ENCODE measurements at regions not wholly inside any gene's neighbourhood (a gene's known extent, or its start where the extent isn't known, plus 50 kb on each side); places are given as distances from the start of the nearest gene placed in this dataset.

GRCh38 chr12:73892201-73892600 lies 645.4 kb upstream of the ATXN7L3B start:
- no peak overlapping the region for H3K4me3 Mint-ChIP-seq
- Histone ChIP-seq H3K27ac (ENCODE audit: low read depth in 1 of 2, low read length in 2 of 2) (no peak overlapping the region), H3K36me3 (replicated peaks in 1 of 2; ENCODE audit: control insufficient read depth in 1 of 2, insufficient read depth in 2 of 2, low read length in 2 of 2) (no peaks in the 10 kb centered on the region), H4K20me1 (ENCODE audit: insufficient read depth, low read length) (no peaks in the 10 kb centered on the region), H3K4me2 (replicated peaks; ENCODE audit: extremely low read depth, low read length, poor library complexity, severe bottlenecking) (no peak overlapping the region), H3K4me3 (replicated peaks in 1 of 3; ENCODE audit: low read depth in 2 of 3, low read length in 3 of 3) (no peak overlapping the region), H3K4me1 (ENCODE audit: control insufficient read depth in 1 of 2, insufficient read depth in 2 of 2, low read length in 2 of 2) (no peaks in the 10 kb centered on the region), H2AFZ (ENCODE audit: insufficient read depth, low read depth, low read length, poor library complexity, severe bottlenecking) (no peak overlapping the region), H3K9ac (ENCODE audit: insufficient read depth, low read length, poor library complexity, severe bottlenecking) (no peak overlapping the region), H3K27me3 (ENCODE audit: control insufficient read depth in 2 of 2, insufficient read depth in 2 of 2, low read length in 2 of 2) (no peaks in the 10 kb centered on the region), H3K9me3 (replicated peaks in 1 of 2; ENCODE audit: control insufficient read depth in 1 of 2, insufficient read depth in 1 of 2, low read length in 2 of 2) (peaks cover 0 to 4% of the 10 kb centered on the region in 2 donors), H3K79me2 (ENCODE audit: insufficient read depth, low read length) (no peaks in the 10 kb centered on the region)
- H3K9me3 Mint-ChIP-seq = peaks cover 0 to 7% (median 2%) of the 10 kb centered on the region in 7 donors
- no CpG with 5 or more reads among the region's 1 CpG for WGBS (ENCODE audit: insufficient coverage)
- no peaks in the 10 kb centered on the region for H3K36me3 Mint-ChIP-seq
- intact Hi-C loops (cut with micrococcal nuclease) = no loop called here
- H3K27me3 Mint-ChIP-seq (ENCODE audit: low read depth in 3 of 3) = peaks cover 0 to 2% (median 0%) of the 10 kb centered on the region in 3 donors
- no peaks in the 10 kb centered on the region for H3K4me1 Mint-ChIP-seq
- no peak overlapping the region for H3K27ac Mint-ChIP-seq
- TF ChIP-seq CTCF (IDR thresholded peaks at IDR 0.05) = no peak
- no peak for DNase-seq

DNA sequence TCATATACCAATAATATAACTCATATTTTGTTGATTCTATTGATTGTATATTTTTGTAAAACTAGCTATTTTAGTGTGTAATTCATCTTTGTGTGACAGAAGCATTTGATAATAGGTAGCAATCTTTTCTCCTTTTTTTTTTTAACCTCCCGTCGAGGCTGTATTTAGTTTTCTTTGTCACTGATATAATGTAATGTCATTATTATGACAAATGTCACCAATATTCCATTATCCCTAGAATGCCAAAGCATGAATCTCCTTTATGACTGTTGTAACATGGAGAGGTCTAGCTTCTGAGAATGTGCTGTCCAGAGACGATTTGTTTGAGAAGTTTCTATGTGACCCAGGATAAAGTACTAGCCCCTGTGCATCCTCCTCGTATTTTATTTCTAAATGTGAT lies 639.0 kb upstream of the ATXN7L3B start:
- intact Hi-C loops (cut with micrococcal nuclease) = no loop called here
- no peaks in the 10 kb centered on the region for H3K36me3 Mint-ChIP-seq
- H3K79me2 ChIP-seq (ENCODE audit: insufficient read depth, low read length) = no peaks in the 10 kb centered on the region
- H3K36me3 ChIP-seq (replicated peaks in 1 of 2; ENCODE audit: control insufficient read depth in 1 of 2, insufficient read depth in 2 of 2, low read length in 2 of 2) = no peaks in the 10 kb centered on the region
- 80% methylated on average over 1 of the region's 4 CpGs for WGBS (ENCODE audit: insufficient coverage)
- H3K27ac ChIP-seq (ENCODE audit: low read depth in 1 of 2, low read length in 2 of 2) = no peak overlapping the region
- no peak for DNase-seq
- H3K9me3 ChIP-seq (replicated peaks in 1 of 2; ENCODE audit: control insufficient read depth in 1 of 2, insufficient read depth in 1 of 2, low read length in 2 of 2) = no peaks in the 10 kb centered on the region
- no peak overlapping the region for H2AFZ ChIP-seq (ENCODE audit: insufficient read depth, low read depth, low read length, poor library complexity, severe bottlenecking)
- H3K4me2 ChIP-seq (replicated peaks; ENCODE audit: extremely low read depth, low read length, poor library complexity, severe bottlenecking) = no peak overlapping the region
- peaks cover 0 to 1% (median 0%) of the 10 kb centered on the region in 3 donors for H3K27me3 Mint-ChIP-seq (ENCODE audit: low read depth in 3 of 3)
- no peak overlapping the region for H3K4me3 Mint-ChIP-seq
- no peaks in the 10 kb centered on the region for H3K4me1 Mint-ChIP-seq
- H3K27ac Mint-ChIP-seq = no peak overlapping the region
- no peaks in the 10 kb centered on the region for H4K20me1 ChIP-seq (ENCODE audit: insufficient read depth, low read length)
- H3K9ac ChIP-seq (ENCODE audit: insufficient read depth, low read length, poor library complexity, severe bottlenecking) = no peak overlapping the region
- H3K4me3 ChIP-seq (replicated peaks in 1 of 3; ENCODE audit: low read depth in 2 of 3, low read length in 3 of 3) = no peak overlapping the region
- TF ChIP-seq CTCF (IDR thresholded peaks at IDR 0.05) = no peak
- no peaks in the 10 kb centered on the region for H3K27me3 ChIP-seq (ENCODE audit: control insufficient read depth in 2 of 2, insufficient read depth in 2 of 2, low read length in 2 of 2)
- H3K9me3 Mint-ChIP-seq = peaks cover 0 to 5% (median 0%) of the 10 kb centered on the region in 7 donors
- no peaks in the 10 kb centered on the region for H3K4me1 ChIP-seq (ENCODE audit: control insufficient read depth in 1 of 2, insufficient read depth in 2 of 2, low read length in 2 of 2)

Data from CD14-positive monocyte (primary cell).